CD4-positive, alpha-beta T cell treated with Interleukin-21 for 1 hour (primary cell): ENCODE measurements at regions not wholly inside any gene's neighbourhood (a gene's known extent, or its start where the extent isn't known, plus 50 kb on each side); places are given as distances from the start of the nearest gene placed in this dataset.
"Not testable (repeated sequence)": the region's sequence is repeated elsewhere in the genome, so short reads cannot be mapped to it uniquely, and the experiment has no call there.

Experiments
- DNase-seq: peaks from one replicate; pipeline ENCODE4 v3.0.0-alpha.2; 2020

DNA sequence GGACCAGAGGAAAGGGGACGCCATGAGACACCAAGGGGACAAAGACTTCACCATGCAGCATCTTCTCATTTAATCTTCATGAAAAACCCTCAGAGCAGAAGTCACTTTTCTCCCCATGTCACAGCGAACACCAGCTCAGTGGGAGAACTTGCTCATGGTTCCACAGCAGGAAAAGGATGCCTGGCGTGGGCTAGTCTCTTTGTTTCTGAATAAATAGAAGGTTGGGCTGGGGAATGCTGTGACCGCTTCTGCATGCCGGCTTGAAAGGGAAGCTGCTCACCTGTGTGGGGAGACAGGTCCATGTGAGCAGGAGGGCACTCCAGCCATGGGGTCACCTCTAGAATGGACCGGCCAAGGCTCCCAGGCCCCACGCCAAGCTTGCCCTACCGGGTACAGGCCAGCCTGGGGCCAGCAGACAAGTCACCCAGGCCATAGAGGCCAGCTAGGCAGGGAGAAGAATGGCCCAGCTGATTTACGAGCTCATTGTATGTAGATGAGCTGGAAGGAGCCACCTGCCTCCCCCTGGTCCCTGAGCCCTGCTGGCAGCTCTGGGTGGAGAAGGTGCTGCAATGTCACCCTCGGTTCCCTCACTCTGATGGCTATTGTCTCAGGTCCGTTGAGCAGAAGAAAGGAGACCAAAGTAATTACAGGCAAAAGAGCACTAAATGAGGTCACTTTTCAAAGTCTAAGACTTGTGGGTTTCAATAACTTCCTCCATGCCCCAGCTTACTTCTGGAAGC is 82.0 kb upstream of the PDZD8 start:
- no peak for DNase-seq

DNA sequence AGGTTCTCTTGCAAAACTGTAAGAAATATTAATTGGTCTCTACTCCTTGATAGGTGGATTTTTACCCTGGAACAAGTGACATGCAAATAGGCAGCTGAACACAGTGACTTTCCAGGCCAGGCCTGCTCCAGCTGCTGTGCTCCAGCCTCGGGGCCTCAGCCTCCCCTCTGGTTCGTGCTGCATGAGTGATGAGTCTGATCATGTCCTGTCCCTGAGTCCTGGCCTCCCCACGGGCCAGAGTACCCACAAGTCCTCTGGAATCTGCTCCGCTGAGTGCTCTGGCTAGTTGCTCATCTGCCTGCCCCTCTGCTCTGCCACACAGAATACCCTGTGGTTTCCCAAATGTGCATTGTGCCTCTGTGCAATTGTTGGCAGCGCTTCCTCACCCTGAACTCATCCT is 80.1 kb upstream of the PDZD8 start:
- no peak for DNase-seq

DNA sequence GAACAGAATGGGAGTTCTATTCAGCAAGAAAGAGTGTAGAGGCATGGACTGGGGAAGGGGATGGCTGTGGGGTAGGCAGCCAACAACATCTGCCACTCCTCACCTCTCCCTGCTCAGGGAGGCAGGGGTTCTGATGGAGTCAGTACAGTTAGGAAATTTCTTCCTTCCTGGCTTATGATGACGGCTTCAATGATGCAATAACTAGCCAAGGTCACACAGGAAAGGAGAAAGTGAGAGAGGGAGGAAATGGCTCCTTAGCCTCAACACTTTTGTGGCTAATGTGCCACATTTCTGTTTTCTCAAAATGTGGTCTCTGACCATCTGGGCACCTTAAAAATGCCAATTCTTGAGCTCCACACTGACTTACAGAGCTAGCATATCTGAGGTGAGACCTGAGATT is 79.3 kb upstream of the PDZD8 start:
- DNase-seq: no peak

DNA sequence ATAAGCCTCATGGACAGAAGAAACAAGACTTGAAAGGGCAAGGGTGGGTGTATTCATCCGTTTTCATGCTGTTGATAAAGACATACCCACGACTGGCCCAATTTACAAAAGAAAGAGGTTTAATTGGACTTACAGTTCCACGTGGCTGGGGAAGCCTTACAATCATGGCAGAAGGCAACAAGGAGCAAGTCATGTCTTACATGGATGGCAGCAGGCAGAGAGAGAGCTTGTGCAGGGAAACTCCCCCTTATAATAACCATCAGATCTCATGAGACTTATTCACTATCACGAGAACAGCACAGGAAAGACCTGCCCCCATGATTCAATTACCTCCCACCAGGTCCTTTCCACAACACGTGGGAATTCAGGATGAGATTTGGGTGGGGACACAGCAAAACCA is 78.2 kb upstream of the PDZD8 start:
- DNase-seq: not testable (repeated sequence)

DNA sequence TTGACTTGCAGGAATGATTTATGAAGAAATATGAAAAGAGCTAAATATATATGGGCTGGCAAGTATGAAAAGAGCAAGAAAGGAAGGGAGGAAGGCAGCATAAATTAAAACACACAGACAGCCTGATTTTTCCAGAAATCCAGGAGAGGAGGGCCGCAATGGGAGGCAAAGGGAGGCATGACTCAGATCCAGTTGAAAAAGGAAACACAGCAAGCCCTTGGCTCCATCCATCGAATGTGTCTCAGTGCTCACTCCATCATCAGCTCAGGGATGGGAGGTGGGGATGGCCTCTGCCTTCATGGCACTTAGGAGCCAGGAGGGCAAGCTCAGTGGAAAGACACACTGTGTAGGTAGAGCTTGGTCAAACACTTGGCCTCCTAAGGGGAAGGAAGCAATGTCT is 75.7 kb upstream of the PDZD8 start:
- no peak for DNase-seq

DNA sequence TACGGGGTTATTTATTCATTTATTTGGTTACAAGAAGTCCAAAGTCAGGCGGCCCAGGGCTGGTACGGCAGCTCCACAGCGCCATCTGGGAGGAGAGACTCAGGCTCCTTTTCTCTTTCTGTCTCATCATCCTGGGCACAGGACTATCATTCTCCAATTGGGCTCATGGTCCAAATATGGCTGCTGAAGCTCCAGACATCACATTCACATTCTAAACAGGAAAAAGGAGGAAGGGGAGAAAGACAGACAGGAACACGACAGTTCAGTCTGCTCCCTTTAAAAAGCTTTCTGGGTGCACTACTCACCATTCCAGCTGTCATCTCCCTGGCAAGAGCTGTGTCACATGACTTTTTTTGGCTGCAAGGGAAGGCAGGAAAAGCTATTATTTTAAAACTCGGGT is 74.4 kb upstream of the PDZD8 start:
- no peak for DNase-seq

DNA sequence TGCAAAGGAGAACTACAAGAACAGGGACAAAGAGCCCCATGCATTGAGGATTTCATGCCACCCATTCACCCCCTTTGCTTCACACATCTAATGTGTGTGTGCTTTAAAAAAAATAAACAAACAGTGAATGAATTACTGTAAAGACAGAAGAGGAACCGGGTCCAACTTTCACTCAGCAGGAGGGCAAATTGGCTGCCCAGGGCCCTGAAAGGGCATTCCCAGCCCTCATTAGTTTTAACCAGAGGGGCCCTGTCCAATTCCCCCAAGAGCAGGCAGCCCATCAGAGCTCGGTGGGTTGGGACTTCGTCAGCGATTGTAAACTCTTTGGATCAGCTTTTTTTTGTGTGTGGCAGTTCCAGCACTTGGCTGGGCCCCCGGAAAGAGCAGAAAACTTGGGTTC is 73.6 kb upstream of the PDZD8 start:
- DNase-seq: no peak

DNA sequence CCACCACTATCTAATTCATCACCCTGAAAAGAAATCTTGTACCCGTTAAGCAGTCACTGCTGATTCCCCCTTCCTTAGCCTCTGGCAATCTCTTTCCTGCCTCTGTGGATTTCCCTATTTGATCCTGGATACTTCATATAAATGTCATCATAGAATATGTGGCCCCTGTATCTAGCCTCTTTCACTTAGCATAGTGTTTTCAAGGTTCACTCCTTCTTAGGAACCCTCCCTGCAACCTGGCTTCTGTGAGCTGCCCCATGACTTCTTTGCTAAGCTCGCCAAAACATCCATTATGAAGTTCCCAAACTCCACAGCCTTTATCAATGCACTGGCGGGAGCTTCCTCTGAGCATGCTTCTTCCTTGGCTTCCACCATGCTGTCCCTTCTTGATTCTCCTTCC is 70.8 kb upstream of the PDZD8 start:
- no peak for DNase-seq

DNA sequence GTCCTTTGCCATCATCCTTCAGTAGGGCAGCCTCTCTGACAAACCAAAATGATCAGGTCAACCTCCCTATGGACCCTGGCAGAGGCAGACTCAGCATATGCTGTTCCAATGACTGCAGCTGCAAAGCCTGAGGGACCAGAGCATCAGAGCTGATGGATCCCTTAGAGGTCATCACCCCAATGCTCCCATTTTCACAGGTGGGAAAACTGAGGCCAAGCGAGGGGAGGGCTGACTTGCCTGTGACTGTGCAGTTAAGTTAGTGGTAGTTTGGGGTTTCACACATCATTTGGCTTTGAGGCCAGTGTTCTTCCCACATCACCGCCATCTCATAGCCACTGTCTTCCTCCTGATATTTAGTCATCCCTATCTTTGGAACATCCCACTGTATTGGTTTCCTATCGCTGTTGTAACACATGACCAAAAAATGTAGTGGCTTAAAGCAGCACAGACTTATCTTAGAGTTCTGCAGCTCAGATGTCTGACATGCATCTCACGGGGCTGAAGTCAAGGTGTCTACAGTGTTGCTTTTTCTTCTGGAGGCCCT is 69.3 kb upstream of the PDZD8 start:
- DNase-seq: no peak

DNA sequence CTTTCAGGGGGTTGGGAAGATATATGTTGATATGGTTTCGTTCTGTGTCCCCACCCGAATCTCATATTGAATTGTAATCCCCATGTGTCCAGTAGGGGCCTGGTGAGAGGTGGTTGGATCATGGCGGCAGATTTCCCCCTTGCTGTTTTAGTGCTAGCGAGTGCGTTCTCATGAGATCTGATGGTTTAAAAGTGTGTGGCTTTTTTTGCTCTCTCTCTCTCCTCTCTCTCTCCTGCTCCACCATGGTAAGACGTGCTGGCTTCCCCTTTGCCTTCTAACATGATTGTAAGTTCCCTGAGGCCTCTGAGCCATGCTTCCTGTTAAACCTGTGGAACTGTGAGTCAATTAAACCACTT is 68.4 kb upstream of the PDZD8 start:
- no peak for DNase-seq

DNA sequence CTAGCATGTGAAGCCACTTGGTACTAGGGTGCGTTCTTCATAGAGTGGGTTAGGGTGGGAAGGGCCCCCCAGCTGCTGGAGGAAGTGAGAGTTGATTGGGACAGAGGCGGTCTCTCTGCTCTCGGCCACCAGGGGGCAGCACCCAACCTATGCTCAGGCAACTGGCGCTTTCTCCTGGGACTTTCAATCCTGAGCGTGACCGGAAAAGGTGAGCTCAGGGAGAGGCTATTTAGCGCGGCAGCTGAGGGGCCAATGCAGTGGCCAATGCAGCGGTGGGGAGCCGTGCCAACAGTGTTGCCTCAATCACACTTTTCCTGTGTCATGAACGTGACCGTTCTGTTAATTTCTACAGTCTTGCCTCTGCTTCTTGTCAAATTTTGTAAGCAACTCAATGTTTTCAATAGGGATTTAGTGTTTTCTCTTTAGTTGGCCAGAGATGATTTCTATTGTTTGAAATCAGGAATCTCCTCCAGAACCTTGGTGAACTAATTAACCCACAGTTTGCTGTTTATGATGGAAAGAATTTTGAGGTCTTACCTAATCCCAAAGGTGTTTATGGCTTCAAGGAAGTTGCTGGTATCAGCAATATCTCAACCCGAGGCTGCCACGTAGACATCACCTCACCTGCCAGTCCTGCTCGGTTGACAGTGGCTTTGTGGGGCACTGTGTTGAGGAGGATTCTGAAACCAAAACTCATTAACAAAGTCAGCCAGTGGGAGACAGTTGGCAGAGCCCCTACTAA is 67.9 kb upstream of the PDZD8 start:
- DNase-seq: peak; percentile 28

DNA sequence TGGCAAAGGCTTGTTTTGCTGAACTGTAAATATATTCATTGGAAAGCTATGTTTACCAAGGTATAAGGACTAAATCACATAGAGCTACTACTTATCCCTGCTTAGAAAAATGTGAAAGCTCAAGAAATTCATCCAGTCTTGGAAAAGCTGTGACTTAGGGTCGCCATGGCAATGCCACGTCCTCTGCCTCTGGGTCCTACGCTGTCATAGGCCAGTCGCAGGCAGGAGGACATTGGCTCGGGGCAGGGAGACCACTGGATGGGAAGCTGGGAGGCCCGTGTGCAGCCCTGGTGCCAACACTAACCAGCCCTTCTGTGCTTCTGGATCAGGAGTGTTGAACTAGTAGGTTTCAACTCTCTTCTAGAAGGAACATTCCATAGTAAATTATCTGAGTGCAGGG is 67.3 kb upstream of the PDZD8 start:
- DNase-seq: no peak

DNA sequence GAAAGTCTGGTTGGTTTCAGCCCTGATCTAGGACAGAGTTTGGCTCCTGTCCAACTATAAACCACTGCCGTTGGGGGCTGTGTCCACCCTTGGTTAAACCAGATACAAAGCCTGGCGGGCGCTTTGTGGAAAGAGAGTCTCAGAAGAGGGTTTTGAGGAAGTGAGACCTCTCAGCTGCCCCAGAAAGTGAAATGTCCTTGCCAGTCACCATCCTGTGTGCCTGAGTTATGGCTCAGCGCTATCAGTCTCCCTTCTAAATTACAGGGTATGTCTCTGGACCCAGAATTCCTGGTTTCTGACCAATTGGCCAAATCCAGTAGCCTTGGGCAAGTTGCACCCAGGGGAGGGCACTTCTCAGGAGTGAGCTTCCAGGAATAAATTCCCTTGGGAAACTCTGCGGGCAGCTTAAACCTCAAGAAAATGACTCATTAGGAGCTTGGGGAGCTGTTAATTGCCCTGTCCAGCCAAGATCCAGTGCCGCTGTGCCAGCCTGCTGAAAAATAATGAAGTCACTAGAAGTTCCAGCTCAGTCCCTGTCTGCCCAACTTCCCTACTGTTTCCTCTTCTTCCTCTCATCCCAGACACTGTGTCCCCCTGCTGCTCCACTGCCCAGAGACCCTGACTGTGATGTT is 66.7 kb upstream of the PDZD8 start:
- DNase-seq: no peak

DNA sequence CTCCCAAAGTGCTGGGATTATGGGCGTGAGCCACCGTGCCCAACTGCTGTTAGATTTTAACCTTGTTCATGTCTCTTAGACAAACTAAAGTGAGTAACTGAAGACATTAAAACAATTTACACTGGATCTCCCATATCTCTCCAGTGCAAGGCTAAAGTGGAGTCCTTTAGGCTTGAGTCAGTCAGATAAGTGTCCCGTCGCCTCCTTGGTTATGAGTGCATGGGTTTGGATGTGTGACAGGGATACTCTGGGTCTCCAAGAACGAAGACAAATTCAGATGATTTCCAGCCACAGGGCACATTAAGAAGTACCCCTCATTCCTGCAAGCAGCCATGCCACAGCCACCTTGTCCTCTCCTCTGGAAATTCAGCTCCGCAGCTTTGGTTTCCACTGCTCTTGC is 66.1 kb upstream of the PDZD8 start:
- DNase-seq: no peak

DNA sequence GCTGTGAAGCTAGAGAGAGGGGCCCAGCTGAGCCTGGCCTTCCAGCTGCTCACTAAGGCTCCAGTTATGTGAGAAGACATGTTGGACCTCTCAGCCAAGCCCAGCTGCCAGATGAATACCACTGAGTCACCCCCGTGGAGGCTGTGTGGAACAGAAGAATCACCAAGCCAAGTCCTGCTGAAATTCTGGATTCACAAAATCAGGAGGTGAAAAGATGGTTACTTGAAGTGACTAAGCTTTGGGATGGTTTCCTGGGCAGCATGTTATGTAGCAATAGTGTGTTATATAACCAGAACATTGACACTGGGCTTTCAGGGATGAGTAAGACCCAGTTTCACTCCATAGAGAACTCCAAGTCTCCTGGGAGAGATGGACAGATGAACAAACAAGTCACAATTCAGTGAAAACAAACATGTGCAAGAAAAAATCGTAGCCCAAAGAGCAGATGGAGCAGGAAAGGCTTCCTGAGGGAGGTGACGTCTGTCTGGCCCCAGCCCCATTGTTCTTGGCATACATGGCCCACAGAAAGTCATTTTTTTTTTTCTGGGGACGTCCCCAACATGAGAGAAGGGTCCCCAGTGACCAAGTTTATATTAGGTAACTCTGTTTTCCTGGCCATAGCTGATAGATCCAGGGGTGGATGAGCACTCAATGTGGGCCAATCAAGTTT is 64.1 kb upstream of the PDZD8 start:
- no peak for DNase-seq

DNA sequence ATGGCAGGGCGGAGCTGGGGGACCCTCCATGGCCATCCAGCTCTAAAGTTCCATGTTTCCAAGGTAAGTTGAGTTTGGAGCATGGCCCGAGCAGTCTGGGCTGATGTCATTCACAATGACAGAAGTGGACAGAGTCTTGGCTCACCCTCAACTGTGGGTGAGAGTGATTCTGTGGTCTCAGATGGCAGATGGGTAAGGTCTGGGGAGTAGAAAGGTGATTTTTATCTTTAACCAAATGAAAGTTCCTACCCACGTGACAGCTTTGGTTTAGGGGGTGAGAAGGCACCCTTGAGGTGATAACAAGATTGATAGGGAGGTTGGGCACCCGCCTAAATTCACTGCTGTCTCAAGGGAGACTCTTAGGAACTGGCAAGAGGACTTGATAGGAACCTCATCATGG is 57.6 kb upstream of the PDZD8 start:
- DNase-seq: no peak

DNA sequence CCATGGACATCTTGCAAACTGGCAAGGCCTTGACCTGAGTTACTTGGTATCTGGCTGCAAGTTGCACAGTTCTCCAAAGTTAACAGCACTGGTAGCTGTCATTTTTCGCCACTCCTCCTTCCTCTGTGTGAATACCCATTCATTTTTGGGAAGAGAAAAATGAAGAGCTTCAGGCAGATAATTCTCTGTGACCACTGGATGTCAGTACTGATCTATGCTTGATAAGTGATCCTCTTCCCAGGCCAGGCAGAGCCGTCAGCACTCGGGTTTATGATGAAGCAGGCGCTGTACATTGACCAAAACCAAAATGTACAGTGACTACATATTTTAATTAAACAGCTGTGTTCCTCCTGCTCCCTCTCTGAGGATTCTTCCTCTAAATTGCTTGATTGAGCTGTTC is 55.9 kb upstream of the PDZD8 start:
- DNase-seq: no peak

DNA sequence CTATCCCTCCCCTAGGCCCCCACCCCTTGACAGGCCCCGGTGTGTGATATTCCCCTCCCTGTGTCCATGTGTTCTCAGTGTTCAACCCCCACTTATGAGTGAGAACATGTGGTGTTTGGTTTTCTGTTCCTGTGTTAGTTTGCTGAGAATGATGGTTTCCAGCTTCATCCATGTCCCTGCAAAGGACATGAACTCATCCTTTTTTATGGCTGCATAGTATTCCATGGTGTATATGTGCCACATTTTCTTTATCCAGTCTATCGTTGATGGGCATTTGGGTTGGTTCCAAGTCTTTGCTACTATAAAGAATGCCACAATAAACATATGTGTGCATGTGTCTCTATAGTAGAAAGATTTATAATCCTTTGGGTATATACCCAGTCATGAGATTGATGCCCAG is 55.3 kb upstream of the PDZD8 start:
- not testable (repeated sequence) for DNase-seq

DNA sequence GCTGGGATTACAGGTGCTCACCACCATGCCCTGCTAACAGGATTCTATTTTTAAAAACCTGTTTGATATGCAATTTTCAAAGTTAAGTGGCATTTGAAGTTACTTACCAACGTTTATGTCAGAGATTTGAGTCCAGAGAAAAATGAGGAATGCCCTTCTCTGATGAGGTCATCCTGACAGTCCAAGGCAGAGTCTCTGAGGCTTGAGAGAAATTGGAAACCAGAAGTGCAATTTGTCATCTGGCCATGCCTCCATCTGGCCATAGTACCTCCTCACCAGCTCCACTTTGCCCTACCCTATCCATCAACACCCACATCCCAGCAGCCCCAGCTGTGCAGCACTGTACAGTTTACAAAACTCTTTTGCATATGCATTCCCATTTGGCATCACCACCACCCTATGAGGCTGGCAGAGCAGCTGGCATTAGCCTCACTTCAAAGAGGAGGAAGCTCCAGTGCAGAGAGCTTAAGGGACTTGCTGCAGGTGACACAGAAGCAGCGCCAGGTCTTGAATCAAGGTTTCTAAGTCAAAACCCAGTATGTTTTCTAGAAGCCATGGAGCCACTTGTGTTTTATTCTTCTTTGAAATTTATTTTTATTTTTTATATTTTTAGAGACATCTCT is 54.5 kb upstream of the PDZD8 start:
- DNase-seq: no peak

DNA sequence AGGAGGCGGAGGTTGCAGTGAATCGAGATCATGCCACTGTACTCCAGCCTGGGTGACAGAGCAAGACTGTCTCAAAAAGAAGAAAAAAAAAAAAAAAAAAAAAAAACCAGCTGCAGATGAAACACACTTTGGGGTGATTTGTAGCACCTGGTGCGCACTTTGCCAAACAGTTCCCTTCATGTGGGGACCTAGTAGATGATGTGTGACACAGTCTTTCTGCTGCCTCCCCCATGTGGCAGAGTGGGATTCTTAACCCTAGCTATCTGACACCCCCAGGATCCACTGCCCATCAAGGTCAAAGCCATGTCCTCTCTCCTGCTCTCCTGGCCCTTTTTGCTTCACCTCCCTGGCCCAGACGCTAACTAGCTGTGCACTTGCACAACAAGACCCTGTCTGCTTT is 52.1 kb upstream of the PDZD8 start:
- no peak for DNase-seq

DNA sequence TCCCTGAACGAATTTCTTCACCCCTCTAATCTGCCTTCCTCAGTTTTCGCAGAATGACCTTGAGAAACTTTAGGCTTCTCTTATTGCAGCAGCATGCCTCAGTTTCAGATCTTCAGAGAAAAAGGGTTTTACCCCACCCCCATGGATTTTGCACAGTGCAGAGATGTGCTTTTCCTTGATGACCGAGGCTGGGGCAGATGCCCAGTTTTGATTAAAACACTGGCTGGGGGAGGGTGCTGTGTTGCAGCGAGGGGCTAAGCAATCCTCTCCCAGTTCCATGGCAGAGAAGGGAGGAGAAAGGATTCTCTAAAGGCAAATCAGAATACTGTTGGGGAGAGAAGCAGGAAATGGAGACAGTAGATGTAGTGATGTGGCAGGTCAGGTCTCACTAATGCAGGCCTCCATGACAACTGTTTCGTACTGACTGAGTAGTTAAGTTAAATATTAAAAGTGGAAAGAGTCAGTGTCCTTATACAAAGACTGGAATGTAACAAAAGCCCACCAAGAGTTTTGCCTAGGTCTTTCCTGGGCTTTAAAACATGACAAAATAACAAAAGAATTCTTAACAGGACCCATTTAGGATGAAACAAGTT is 50.8 kb upstream of the PDZD8 start:
- no peak for DNase-seq

DNA sequence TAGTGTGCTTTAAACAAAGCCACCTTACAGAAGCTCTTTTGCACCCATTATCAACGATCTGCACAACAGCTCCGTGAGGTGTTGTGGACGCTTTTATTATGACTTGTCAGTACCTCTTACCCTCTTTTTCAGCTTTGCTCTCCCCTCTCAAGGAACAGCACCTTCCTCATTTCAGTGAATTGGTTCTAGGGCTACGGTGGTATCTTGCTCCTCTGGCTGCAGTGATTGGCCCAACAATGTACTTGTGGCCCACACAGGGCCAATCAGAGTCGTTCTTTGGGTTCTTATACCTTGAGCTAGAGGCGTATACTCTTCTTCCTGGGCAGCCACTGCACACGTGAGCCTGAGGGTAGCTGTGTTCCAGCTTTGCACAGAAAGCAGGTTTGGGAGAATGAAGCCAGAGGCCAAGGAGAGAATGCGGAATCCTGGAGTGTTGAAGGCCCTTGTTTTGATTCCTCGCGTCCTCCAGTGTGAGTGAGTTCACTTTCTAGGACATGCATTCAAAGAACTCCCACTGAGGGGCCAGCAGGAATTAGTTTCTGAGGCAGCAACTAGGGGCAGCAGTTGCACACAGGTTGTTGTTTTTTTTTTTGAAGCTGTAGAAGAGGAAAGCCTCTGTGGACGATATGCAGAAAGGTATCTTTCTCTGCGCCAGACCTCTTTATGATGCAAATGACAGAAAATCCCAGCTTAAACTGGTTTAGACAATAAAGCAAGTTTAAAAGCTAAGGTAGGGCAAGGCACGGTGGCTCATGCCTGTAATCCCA is 49.8 kb upstream of the PDZD8 start:
- DNase-seq: no peak
